Liver (tissue), 7 donors: ENCODE measurements at regions not wholly inside any gene's neighbourhood (a gene's known extent, or its start where the extent isn't known, plus 50 kb on each side); places are given as distances from the start of the nearest gene placed in this dataset.

Experiments used
- DNase-seq: peaks from one replicate; pipeline ENCODE4 v3.0.0-alpha.2; 2017; ENCODE audit warnings: low spot score
- H3K27ac ChIP-seq, 2 donors: one replicate each; pipeline ENCODE4 v1.7.0; 2013; ENCODE audit warnings: inconsistent platforms in 2 of 2, low read length in 2 of 2, control low read depth in 1 of 2, low read depth in 1 of 2, mild to moderate bottlenecking in 1 of 2
- H3K27me3 ChIP-seq, 4 donors: one replicate each; pipeline versions ENCODE4 v1.6.1 to v1.7.0; 2013; ENCODE audit warnings: low read length in 3 of 4, inconsistent platforms in 1 of 4, mild to moderate bottlenecking in 1 of 4, moderate library complexity in 1 of 4; ENCODE audit not compliant: control insufficient read depth in 4 of 4, insufficient read depth in 4 of 4
- H3K36me3 ChIP-seq, 4 donors: one replicate each; pipeline versions ENCODE4 v1.6.1 to v1.7.0; 2013; ENCODE audit warnings: low read length in 3 of 4, mild to moderate bottlenecking in 3 of 4, low read depth in 1 of 4, moderate library complexity in 1 of 4; ENCODE audit not compliant: control insufficient read depth in 4 of 4, insufficient read depth in 3 of 4
- H3K4me1 ChIP-seq, 4 donors: one replicate each; pipeline versions ENCODE4 v1.6.1 to v1.7.0; 2013; ENCODE audit warnings: low read length in 3 of 4, mild to moderate bottlenecking in 3 of 4, moderate library complexity in 1 of 4; ENCODE audit not compliant: control insufficient read depth in 4 of 4, insufficient read depth in 4 of 4
- H3K4me3 ChIP-seq, 3 donors: one replicate each; pipeline versions ENCODE4 v1.6.1 to v1.7.0; 2013; ENCODE audit warnings: low read length in 3 of 3, control low read depth in 1 of 3, low read depth in 1 of 3, mild to moderate bottlenecking in 1 of 3
- H3K9ac ChIP-seq, 2 donors: one replicate each; pipeline ENCODE4 v1.7.0; 2013; ENCODE audit warnings: low read length in 2 of 2, mild to moderate bottlenecking in 2 of 2, moderate library complexity in 2 of 2, control low read depth in 1 of 2, low read depth in 1 of 2
- H3K9me3 ChIP-seq, 4 donors: one replicate each; pipeline versions ENCODE4 v1.6.1 to v1.7.0; 2013; ENCODE audit warnings: low read length in 3 of 4; ENCODE audit not compliant: control insufficient read depth in 4 of 4
- EGR1 ChIP-seq, 2 donors: IDR thresholded peaks; 2 replicates each; pipeline ENCODE4 v1.6.1; 2016 to 2018; ENCODE audit warnings: antibody characterized with exemption in 2 of 2, low read depth in 2 of 2
- FOXA1 ChIP-seq: IDR thresholded peaks from 2 replicates; pipeline ENCODE4 v1.6.1; 2016; ENCODE audit warnings: antibody characterized with exemption
- FOXA2 ChIP-seq: IDR thresholded peaks from 2 replicates; pipeline ENCODE4 v1.6.1; 2016; ENCODE audit warnings: antibody characterized with exemption
- GABPA ChIP-seq, 2 donors: IDR thresholded peaks in 1 of 2; conservative IDR thresholded peaks in 1 of 2; 2 replicates each; pipeline ENCODE4 v1.6.1; 2016; ENCODE audit warnings: antibody characterized with exemption in 2 of 2, mild to moderate bottlenecking in 1 of 2, moderate library complexity in 1 of 2
- HNF4A ChIP-seq, 2 donors: conservative IDR thresholded peaks; 2 replicates each; pipeline ENCODE4 v1.6.1; 2016; ENCODE audit warnings: antibody characterized with exemption in 2 of 2, mild to moderate bottlenecking in 2 of 2
- HNF4G ChIP-seq: IDR thresholded peaks from 2 replicates; pipeline ENCODE4 v1.6.1; 2016; ENCODE audit warnings: antibody characterized with exemption
- JUND ChIP-seq, 2 donors: IDR thresholded peaks; 2 replicates each; pipeline ENCODE4 v1.6.1; 2016; ENCODE audit warnings: antibody characterized with exemption in 2 of 2
- NR2F2 ChIP-seq: IDR thresholded peaks from 2 replicates; pipeline ENCODE4 v1.6.1; 2016; ENCODE audit warnings: antibody characterized with exemption
- RAD21 ChIP-seq, 2 donors: IDR thresholded peaks; 2 replicates each; pipeline ENCODE4 v1.6.1; 2016; ENCODE audit warnings: antibody characterized with exemption in 2 of 2, mild to moderate bottlenecking in 2 of 2
- RXRA ChIP-seq, 2 donors: IDR thresholded peaks; 2 replicates each; pipeline ENCODE4 v1.6.1; 2017 to 2018; ENCODE audit warnings: antibody characterized with exemption in 2 of 2, mild to moderate bottlenecking in 1 of 2
- SP1 ChIP-seq: IDR thresholded peaks from 2 replicates; pipeline ENCODE4 v1.6.1; 2018; ENCODE audit warnings: antibody characterized with exemption, mild to moderate bottlenecking
- TAF1 ChIP-seq: conservative IDR thresholded peaks from 2 replicates; pipeline ENCODE4 v1.6.1; 2016; ENCODE audit warnings: antibody characterized with exemption, mild to moderate bottlenecking
- WGBS: extraction: QIAGEN DNeasy Blood & Tissue Kit; methylation state at CpG from one replicate; pipeline ENCODE4 v1.1.7; 2013; 5-methylcytosine and 5-hydroxymethylcytosine counted together
- TF ChIP-seq, protein P1 (sequence below): IDR thresholded peaks from 2 replicates; pipeline ENCODE4 v1.6.1; 2016; ENCODE audit warnings: antibody characterized with exemption
- TF ChIP-seq, protein P2 (sequence below): IDR thresholded peaks from 2 replicates; pipeline ENCODE4 v1.6.1; 2016; ENCODE audit warnings: antibody characterized with exemption
- TF ChIP-seq, protein P3 (sequence below): IDR thresholded peaks from 2 replicates; pipeline ENCODE4 v1.6.1; 2016; ENCODE audit warnings: antibody characterized with exemption
- TF ChIP-seq, protein P4 (sequence below): IDR thresholded peaks from 2 replicates; pipeline ENCODE4 v1.6.1; 2016; ENCODE audit warnings: antibody characterized with exemption, mild to moderate bottlenecking
- donor health status: healthy.
- donor health status: healthy.
- donor health status: healthy.
- donor health status: healthy.

DNA sequence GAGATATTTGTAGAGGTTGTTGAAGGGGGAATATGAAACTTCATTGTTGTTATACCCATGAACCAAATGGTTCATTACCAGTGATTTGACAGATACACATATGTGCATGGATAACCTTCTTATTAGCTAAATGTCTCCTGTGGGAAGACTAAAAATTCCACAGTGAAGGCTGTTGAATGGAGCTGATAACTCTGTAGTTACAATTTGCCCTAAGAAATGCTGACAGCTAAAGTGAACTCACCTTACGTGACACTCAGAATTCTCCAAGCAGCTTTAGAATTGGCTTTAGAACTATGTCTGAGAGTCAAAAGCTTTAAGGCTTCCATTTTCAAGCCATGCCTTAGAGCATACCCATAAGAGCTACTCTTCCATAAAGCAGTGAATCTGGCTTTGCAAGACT lies 276.9 kb downstream of the PRELID2 start:
- H3K9ac ChIP-seq: no peak overlapping the region
- no peaks in the 10 kb centered on the region for H3K9me3 ChIP-seq
- no peak for DNase-seq
- no peak overlapping the region for H3K4me3 ChIP-seq
- no peaks in the 10 kb centered on the region for H3K36me3 ChIP-seq
- no peaks in the 10 kb centered on the region for H3K4me1 ChIP-seq
- no peaks in the 10 kb centered on the region for H3K27me3 ChIP-seq
- WGBS: 93% methylated on average over 1 of the region's 1 CpG
- TF ChIP-seq RAD21 (IDR thresholded peaks at IDR 0.05) (no peak), SP1 (no peak), TAF1 (no peak), EGR1 (IDR thresholded peaks at IDR 0.05; ENCODE audit: low read depth in 2 of 2) (no peak), GABPA (IDR thresholded peaks at IDR 0.05 in 1 of 2, conservative IDR thresholded peaks at IDR 0.05 in 1 of 2) (no peak), JUND (IDR thresholded peaks at IDR 0.05) (no peak), RXRA (IDR thresholded peaks at IDR 0.05) (no peak), NR2F2 (no peak), HNF4A (conservative IDR thresholded peaks at IDR 0.05) (no peak)
- TF ChIP-seq, protein P1, sequence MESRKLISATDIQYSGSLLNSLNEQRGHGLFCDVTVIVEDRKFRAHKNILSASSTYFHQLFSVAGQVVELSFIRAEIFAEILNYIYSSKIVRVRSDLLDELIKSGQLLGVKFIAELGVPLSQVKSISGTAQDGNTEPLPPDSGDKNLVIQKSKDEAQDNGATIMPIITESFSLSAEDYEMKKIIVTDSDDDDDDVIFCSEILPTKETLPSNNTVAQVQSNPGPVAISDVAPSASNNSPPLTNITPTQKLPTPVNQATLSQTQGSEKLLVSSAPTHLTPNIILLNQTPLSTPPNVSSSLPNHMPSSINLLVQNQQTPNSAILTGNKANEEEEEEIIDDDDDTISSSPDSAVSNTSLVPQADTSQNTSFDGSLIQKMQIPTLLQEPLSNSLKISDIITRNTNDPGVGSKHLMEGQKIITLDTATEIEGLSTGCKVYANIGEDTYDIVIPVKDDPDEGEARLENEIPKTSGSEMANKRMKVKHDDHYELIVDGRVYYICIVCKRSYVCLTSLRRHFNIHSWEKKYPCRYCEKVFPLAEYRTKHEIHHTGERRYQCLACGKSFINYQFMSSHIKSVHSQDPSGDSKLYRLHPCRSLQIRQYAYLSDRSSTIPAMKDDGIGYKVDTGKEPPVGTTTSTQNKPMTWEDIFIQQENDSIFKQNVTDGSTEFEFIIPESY: no peak
- TF ChIP-seq, protein P2, sequence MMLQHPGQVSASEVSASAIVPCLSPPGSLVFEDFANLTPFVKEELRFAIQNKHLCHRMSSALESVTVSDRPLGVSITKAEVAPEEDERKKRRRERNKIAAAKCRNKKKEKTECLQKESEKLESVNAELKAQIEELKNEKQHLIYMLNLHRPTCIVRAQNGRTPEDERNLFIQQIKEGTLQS: no peak
- TF ChIP-seq, protein P3, sequence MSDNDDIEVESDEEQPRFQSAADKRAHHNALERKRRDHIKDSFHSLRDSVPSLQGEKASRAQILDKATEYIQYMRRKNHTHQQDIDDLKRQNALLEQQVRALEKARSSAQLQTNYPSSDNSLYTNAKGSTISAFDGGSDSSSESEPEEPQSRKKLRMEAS: no peak
- H3K27ac ChIP-seq: no peak overlapping the region

DNA sequence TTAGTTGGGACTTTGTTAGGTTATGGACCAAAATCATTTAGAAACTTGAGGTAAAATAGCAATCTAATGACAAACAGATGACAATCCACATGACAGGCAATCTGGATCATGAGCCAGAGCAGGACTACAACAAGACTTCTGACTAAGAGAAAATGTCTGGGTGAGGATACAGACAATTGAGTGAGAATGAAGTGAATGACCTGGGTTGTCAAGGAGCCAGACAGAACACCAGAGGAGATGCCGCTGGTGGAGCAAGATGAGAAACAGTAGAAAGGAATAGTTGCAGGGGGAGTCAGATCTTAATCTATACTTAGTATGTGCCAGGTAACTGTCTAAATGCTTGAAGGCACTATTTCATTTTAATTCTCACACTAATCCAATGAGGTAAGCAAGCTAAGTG lies 277.8 kb downstream of the PRELID2 start:
- Histone ChIP-seq H3K4me3 (no peak overlapping the region), H3K9ac (no peak overlapping the region), H3K27ac (no peak overlapping the region), H3K27me3 (no peaks in the 10 kb centered on the region), H3K4me1 (no peaks in the 10 kb centered on the region), H3K9me3 (no peaks in the 10 kb centered on the region), H3K36me3 (no peaks in the 10 kb centered on the region)
- TF ChIP-seq TAF1 (no peak), HNF4G (no peak)
- no peak for DNase-seq
- WGBS: 89% methylated on average over 1 of the region's 1 CpG

DNA sequence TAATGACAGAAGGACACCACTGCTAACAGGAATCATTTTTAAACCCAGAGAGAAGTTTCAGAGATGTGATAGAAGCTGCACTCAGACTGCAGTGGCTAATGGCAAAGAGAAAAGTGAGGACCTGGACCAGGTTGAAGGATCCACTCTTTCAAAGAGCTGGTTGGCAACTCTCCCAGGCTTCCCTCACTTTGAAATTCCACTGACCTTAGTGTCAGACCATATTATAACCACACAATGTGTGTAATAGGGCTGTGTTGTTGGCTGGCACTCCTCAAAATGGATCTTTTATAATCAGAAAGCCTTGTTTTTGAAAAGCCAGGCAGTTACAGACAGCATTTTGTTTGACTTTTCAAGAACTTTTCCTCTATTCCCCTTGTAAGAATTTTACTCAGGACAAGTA lies 280.7 kb downstream of the PRELID2 start:
- H3K4me3 ChIP-seq: no peak overlapping the region
- TF ChIP-seq EGR1 (IDR thresholded peaks at IDR 0.05; ENCODE audit: low read depth in 2 of 2) (no peak), NR2F2 (no peak), GABPA (IDR thresholded peaks at IDR 0.05 in 1 of 2, conservative IDR thresholded peaks at IDR 0.05 in 1 of 2) (no peak), SP1 (no peak), FOXA2 (no peak), RXRA (IDR thresholded peaks at IDR 0.05) (no peak), FOXA1 (no peak), TAF1 (no peak)
- TF ChIP-seq, protein P4, sequence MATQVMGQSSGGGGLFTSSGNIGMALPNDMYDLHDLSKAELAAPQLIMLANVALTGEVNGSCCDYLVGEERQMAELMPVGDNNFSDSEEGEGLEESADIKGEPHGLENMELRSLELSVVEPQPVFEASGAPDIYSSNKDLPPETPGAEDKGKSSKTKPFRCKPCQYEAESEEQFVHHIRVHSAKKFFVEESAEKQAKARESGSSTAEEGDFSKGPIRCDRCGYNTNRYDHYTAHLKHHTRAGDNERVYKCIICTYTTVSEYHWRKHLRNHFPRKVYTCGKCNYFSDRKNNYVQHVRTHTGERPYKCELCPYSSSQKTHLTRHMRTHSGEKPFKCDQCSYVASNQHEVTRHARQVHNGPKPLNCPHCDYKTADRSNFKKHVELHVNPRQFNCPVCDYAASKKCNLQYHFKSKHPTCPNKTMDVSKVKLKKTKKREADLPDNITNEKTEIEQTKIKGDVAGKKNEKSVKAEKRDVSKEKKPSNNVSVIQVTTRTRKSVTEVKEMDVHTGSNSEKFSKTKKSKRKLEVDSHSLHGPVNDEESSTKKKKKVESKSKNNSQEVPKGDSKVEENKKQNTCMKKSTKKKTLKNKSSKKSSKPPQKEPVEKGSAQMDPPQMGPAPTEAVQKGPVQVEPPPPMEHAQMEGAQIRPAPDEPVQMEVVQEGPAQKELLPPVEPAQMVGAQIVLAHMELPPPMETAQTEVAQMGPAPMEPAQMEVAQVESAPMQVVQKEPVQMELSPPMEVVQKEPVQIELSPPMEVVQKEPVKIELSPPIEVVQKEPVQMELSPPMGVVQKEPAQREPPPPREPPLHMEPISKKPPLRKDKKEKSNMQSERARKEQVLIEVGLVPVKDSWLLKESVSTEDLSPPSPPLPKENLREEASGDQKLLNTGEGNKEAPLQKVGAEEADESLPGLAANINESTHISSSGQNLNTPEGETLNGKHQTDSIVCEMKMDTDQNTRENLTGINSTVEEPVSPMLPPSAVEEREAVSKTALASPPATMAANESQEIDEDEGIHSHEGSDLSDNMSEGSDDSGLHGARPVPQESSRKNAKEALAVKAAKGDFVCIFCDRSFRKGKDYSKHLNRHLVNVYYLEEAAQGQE: no peak
- TF ChIP-seq, protein P2: no peak
- no peaks in the 10 kb centered on the region for H3K9me3 ChIP-seq
- H3K36me3 ChIP-seq: no peaks in the 10 kb centered on the region
- H3K27me3 ChIP-seq: no peaks in the 10 kb centered on the region
- H3K4me1 ChIP-seq: no peaks in the 10 kb centered on the region
- no peak overlapping the region for H3K27ac ChIP-seq
- DNase-seq: no peak
- no peak overlapping the region for H3K9ac ChIP-seq
